ENCODE measurements at regions not wholly inside any gene's neighbourhood (a gene's known extent, or its start where the extent isn't known, plus 50 kb on each side); places are given as distances from the start of the nearest gene placed in this dataset.

GRCh38 chr9:131798246-131798645 is 58.4 kb upstream of the RAPGEF1 start:
- TF ChIP-seq POLR2A (IDR thresholded peaks at IDR 0.05; ENCODE audit: low read depth, low read length) = no peak
- TF ChIP-seq, protein P1, sequence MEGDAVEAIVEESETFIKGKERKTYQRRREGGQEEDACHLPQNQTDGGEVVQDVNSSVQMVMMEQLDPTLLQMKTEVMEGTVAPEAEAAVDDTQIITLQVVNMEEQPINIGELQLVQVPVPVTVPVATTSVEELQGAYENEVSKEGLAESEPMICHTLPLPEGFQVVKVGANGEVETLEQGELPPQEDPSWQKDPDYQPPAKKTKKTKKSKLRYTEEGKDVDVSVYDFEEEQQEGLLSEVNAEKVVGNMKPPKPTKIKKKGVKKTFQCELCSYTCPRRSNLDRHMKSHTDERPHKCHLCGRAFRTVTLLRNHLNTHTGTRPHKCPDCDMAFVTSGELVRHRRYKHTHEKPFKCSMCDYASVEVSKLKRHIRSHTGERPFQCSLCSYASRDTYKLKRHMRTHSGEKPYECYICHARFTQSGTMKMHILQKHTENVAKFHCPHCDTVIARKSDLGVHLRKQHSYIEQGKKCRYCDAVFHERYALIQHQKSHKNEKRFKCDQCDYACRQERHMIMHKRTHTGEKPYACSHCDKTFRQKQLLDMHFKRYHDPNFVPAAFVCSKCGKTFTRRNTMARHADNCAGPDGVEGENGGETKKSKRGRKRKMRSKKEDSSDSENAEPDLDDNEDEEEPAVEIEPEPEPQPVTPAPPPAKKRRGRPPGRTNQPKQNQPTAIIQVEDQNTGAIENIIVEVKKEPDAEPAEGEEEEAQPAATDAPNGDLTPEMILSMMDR (conservative IDR thresholded peaks at IDR 0.05; ENCODE audit: low read depth, low read length) = no peak
- no peak for TF ChIP-seq RCOR1 (IDR thresholded peaks at IDR 0.05; ENCODE audit: insufficient replicate concordance, low read length)
- no peak for TF ChIP-seq RFX5 (IDR thresholded peaks at IDR 0.05; ENCODE audit: low read depth, low read length)
- no peak for TF ChIP-seq RAD21 (IDR thresholded peaks at IDR 0.05; ENCODE audit: low read length)
- TF ChIP-seq ELK1 (IDR thresholded peaks at IDR 0.05; ENCODE audit: borderline replicate concordance, low read depth, low read length) = no peak
- no peak for TF ChIP-seq SMC3 (IDR thresholded peaks at IDR 0.05; ENCODE audit: low read depth, low read length)
- TF ChIP-seq, protein P2, sequence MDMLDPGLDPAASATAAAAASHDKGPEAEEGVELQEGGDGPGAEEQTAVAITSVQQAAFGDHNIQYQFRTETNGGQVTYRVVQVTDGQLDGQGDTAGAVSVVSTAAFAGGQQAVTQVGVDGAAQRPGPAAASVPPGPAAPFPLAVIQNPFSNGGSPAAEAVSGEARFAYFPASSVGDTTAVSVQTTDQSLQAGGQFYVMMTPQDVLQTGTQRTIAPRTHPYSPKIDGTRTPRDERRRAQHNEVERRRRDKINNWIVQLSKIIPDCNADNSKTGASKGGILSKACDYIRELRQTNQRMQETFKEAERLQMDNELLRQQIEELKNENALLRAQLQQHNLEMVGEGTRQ (IDR thresholded peaks at IDR 0.05; ENCODE audit: low read depth, low read length) = no peak
- TF ChIP-seq MXI1 (IDR thresholded peaks at IDR 0.05; ENCODE audit: borderline replicate concordance, low read depth, low read length) = no peak
- TF ChIP-seq CEBPB (IDR thresholded peaks at IDR 0.05; ENCODE audit: low read depth, low read length) = no peak
- TF ChIP-seq BHLHE40 (IDR thresholded peaks at IDR 0.05; ENCODE audit: low read depth, low read length) = no peak
- no peak for TF ChIP-seq MAZ (IDR thresholded peaks at IDR 0.05; ENCODE audit: borderline replicate concordance, low read depth, low read length)
- no peak for TF ChIP-seq FOS (IDR thresholded peaks at IDR 0.05; ENCODE audit: low read depth, low read length)
- TF ChIP-seq MAFK (IDR thresholded peaks at IDR 0.05; ENCODE audit: low read depth, low read length) = no peak
